ENCODE measurements at regions not wholly inside any gene's neighbourhood (a gene's known extent, or its start where the extent isn't known, plus 50 kb on each side); places are given as distances from the start of the nearest gene placed in this dataset.
"Not testable (repeated sequence)": the region's sequence is repeated elsewhere in the genome, so short reads cannot be mapped to it uniquely, and the experiment has no call there.

DNA sequence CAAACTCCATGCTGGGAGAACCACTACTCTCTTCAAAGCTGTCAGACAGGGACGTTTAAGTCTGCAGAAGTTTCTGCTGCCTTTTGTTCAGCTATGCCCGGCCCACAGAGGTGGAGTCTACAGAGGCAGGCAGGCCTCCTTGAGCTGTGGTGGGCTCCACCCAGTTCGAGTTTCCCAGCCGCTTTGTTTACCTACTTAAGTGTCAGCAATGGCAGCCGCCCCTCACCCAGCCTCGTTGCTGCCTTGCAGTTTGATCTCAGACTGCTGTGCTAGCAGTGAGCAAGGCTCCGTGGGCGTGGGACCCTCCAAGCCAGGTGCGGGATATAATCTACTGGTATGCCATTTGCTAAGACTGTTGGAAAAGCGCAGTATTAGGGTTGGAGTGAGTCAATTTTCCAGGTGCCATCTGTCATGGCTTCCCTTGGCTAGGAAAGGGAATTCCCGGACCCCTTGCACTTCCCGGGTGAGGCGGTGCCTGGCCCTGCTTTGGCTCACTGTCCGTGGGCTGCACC lies 190.7 kb downstream of the TTC6 start:
- not testable (repeated sequence) for H3F3A ChIP-seq (ENCODE audit: insufficient read depth); H3K9me2 ChIP-seq (replicated peaks; ENCODE audit: insufficient read depth, low read length); H2AFZ ChIP-seq (ENCODE audit: low read depth, low read length, severe bottlenecking); H3K27ac ChIP-seq (ENCODE audit: low read depth, low read length); H3K4me3 ChIP-seq (ENCODE audit: insufficient read depth, low read length, poor library complexity, severe bottlenecking); H3K9ac ChIP-seq (ENCODE audit: low read length); H3K9me3 ChIP-seq (ENCODE audit: insufficient read depth, low read length); H3K79me2 ChIP-seq (ENCODE audit: insufficient read depth, low read length); H3K27me3 ChIP-seq (ENCODE audit: low read length); H3K4me2 ChIP-seq (ENCODE audit: low read depth, low read length, poor library complexity, severe bottlenecking); H4K20me1 ChIP-seq (ENCODE audit: low read depth, low read length); H3K36me3 ChIP-seq (ENCODE audit: low read length)

DNA sequence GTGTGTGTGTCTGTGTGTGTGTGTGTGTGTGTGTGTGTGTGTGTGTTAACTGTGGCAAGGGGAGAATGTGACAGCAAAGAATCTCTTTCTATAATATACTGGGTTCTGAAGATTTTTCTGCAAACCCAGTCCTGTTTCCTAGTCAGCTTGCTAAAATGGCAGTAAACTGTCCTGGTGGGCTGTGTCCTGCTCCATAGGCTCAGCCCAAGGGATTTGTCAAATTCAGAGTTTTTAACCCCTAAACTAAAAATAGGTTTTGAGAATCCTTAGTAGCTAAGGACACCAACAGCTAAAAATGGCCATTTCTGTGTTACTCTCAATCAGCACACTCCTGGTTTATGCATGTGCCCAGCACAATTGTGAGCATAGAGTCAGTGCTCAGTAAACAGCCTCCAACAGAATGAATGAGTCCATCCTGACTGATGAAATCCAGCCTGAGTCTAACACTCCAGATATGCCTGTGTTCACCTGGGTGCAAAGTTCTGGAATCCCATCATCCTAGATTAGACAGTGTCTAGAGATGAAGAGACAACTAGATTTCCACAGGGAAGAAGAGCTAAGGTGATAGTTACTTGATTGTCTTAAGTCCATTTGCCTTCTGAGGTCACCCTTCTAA lies 192.6 kb downstream of the TTC6 start:
- no peak overlapping the region for H2AFZ ChIP-seq (ENCODE audit: low read depth, low read length, severe bottlenecking)
- no peak for TF ChIP-seq EZH2phosphoT487 (conservative IDR thresholded peaks at IDR 0.05; ENCODE audit: low read length)
- TF ChIP-seq, protein P1, sequence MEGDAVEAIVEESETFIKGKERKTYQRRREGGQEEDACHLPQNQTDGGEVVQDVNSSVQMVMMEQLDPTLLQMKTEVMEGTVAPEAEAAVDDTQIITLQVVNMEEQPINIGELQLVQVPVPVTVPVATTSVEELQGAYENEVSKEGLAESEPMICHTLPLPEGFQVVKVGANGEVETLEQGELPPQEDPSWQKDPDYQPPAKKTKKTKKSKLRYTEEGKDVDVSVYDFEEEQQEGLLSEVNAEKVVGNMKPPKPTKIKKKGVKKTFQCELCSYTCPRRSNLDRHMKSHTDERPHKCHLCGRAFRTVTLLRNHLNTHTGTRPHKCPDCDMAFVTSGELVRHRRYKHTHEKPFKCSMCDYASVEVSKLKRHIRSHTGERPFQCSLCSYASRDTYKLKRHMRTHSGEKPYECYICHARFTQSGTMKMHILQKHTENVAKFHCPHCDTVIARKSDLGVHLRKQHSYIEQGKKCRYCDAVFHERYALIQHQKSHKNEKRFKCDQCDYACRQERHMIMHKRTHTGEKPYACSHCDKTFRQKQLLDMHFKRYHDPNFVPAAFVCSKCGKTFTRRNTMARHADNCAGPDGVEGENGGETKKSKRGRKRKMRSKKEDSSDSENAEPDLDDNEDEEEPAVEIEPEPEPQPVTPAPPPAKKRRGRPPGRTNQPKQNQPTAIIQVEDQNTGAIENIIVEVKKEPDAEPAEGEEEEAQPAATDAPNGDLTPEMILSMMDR (IDR thresholded peaks at IDR 0.05; ENCODE audit: insufficient read depth, low read length, poor library complexity, severe bottlenecking) = no peak
- no peak overlapping the region for H3K9ac ChIP-seq (ENCODE audit: low read length)
- H3K4me2 ChIP-seq (ENCODE audit: low read depth, low read length, poor library complexity, severe bottlenecking) = no peak overlapping the region
- no peak overlapping the region for H3K27ac ChIP-seq (ENCODE audit: low read depth, low read length)
- no peaks in the 10 kb centered on the region for H3K27me3 ChIP-seq (ENCODE audit: low read length)
- H4K20me1 ChIP-seq (ENCODE audit: low read depth, low read length) = no peaks in the 10 kb centered on the region
- no peak overlapping the region for H3K4me3 ChIP-seq (ENCODE audit: insufficient read depth, low read length, poor library complexity, severe bottlenecking)
- no peaks in the 10 kb centered on the region for H3K9me2 ChIP-seq (replicated peaks; ENCODE audit: insufficient read depth, low read length)
- no peaks in the 10 kb centered on the region for H3K79me2 ChIP-seq (ENCODE audit: insufficient read depth, low read length)
- H3K36me3 ChIP-seq (ENCODE audit: low read length) = no peaks in the 10 kb centered on the region
- H3F3A ChIP-seq (ENCODE audit: insufficient read depth) = no peaks in the 10 kb centered on the region
- no peaks in the 10 kb centered on the region for H3K9me3 ChIP-seq (ENCODE audit: insufficient read depth, low read length)

DNA sequence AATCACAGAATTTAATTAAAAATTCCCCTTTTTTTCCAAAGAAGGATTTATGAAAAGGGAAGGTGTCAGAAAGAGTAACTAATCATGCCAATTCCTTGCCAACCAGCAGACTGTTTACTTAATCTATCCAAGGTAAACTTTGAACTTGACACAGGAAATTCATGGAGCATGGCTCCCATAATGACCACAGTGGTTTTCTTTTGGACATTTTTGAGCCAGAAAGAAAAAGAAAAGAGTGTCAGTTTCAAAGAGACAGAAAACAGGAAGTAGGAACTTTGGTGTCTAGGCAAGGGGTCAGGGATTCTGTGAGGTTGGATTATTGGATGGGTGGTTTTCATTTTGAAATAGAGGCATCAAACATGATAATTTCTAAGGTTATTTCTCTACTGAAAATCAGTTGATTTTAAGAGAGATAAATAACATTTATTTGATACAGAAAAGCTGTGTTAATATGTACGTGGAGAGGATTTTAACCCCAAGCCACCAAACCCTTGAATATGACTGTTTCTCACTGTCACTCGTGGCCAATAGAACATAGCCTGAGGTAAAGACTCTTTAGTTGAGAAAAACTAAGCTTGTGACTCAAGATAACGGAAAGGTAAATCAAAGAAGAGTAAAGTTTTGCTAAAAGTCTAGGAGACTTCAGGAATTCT lies 196.1 kb downstream of the TTC6 start:
- H3F3A ChIP-seq (ENCODE audit: insufficient read depth) = no peaks in the 10 kb centered on the region
- H3K9me3 ChIP-seq (ENCODE audit: insufficient read depth, low read length) = no peaks in the 10 kb centered on the region
- no peak overlapping the region for H3K9ac ChIP-seq (ENCODE audit: low read length)
- no peak overlapping the region for H3K4me3 ChIP-seq (ENCODE audit: insufficient read depth, low read length, poor library complexity, severe bottlenecking)
- no peaks in the 10 kb centered on the region for H3K36me3 ChIP-seq (ENCODE audit: low read length)
- no peaks in the 10 kb centered on the region for H4K20me1 ChIP-seq (ENCODE audit: low read depth, low read length)
- no peak overlapping the region for H3K27ac ChIP-seq (ENCODE audit: low read depth, low read length)
- no peak overlapping the region for H3K4me2 ChIP-seq (ENCODE audit: low read depth, low read length, poor library complexity, severe bottlenecking)
- no peaks in the 10 kb centered on the region for H3K79me2 ChIP-seq (ENCODE audit: insufficient read depth, low read length)
- no peak overlapping the region for H2AFZ ChIP-seq (ENCODE audit: low read depth, low read length, severe bottlenecking)
- TF ChIP-seq, protein P1 (IDR thresholded peaks at IDR 0.05; ENCODE audit: insufficient read depth, low read length, poor library complexity, severe bottlenecking) = no peak
- TF ChIP-seq EZH2phosphoT487 (conservative IDR thresholded peaks at IDR 0.05; ENCODE audit: low read length) = no peak
- H3K27me3 ChIP-seq (ENCODE audit: low read length) = no peaks in the 10 kb centered on the region
- H3K9me2 ChIP-seq (replicated peaks; ENCODE audit: insufficient read depth, low read length) = no peaks in the 10 kb centered on the region

DNA sequence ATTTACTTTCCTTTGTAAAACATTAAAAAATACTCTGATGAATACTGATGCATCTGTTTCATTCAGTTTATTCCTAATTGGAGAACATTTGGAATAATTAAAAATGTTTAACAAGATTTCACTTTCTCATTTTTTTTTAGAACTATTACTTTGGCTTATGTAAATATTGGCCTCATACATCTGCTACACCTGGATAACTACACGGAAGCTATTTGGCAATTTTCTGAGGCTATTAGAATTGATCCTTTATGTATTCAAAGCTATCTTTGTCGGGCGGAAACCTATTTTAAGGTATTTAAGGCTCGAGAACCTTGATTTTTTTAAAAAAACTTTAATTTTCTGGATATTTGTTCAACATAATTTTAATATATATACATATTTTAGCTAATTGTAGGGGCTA lies 196.7 kb downstream of the TTC6 start:
- H3K9me3 ChIP-seq (ENCODE audit: insufficient read depth, low read length) = no peaks in the 10 kb centered on the region

More for the DNA sequence above, 196.7 kb downstream of the TTC6 start:
- no peak overlapping the region for H3K4me2 ChIP-seq (ENCODE audit: low read depth, low read length, poor library complexity, severe bottlenecking)
- H3K36me3 ChIP-seq (ENCODE audit: low read length) = no peaks in the 10 kb centered on the region
- H2AFZ ChIP-seq (ENCODE audit: low read depth, low read length, severe bottlenecking) = no peak overlapping the region
- no peaks in the 10 kb centered on the region for H3K9me2 ChIP-seq (replicated peaks; ENCODE audit: insufficient read depth, low read length)
- no peaks in the 10 kb centered on the region for H3F3A ChIP-seq (ENCODE audit: insufficient read depth)
- no peak overlapping the region for H3K9ac ChIP-seq (ENCODE audit: low read length)
- no peak overlapping the region for H3K4me3 ChIP-seq (ENCODE audit: insufficient read depth, low read length, poor library complexity, severe bottlenecking)
- no peaks in the 10 kb centered on the region for H4K20me1 ChIP-seq (ENCODE audit: low read depth, low read length)
- H3K79me2 ChIP-seq (ENCODE audit: insufficient read depth, low read length) = no peaks in the 10 kb centered on the region
- H3K27ac ChIP-seq (ENCODE audit: low read depth, low read length) = no peak overlapping the region
- TF ChIP-seq EZH2phosphoT487 (conservative IDR thresholded peaks at IDR 0.05; ENCODE audit: low read length) = no peak
- TF ChIP-seq, protein P1 (IDR thresholded peaks at IDR 0.05; ENCODE audit: insufficient read depth, low read length, poor library complexity, severe bottlenecking) = no peak
- no peaks in the 10 kb centered on the region for H3K27me3 ChIP-seq (ENCODE audit: low read length)
